A673 (cell line): ENCODE measurements at regions not wholly inside any gene's neighbourhood (a gene's known extent, or its start where the extent isn't known, plus 50 kb on each side); places are given as distances from the start of the nearest gene placed in this dataset.

ENCODE experiments used
- EZH2 ChIP-seq: fragments of 200-600 bp; sonication (generic); IDR thresholded peaks from 2 replicates; pipeline ENCODE4 v1.6.1; 2017; ENCODE audit warnings: borderline replicate concordance, low read depth, mild to moderate bottlenecking, mixed read lengths, antibody characterized with exemption, low read length; ENCODE audit not compliant: poor library complexity, severe bottlenecking
- TF ChIP-seq, protein P1 (sequence below): fragments of 300-800, 200-600 bp; sonication (generic); conservative IDR thresholded peaks from 2 replicates; pipeline ENCODE4 v1.5.1; 2017; ENCODE audit warnings: low read depth, mild to moderate bottlenecking, antibody characterized with exemption, low read length, moderate library complexity, mixed read lengths

DNA sequence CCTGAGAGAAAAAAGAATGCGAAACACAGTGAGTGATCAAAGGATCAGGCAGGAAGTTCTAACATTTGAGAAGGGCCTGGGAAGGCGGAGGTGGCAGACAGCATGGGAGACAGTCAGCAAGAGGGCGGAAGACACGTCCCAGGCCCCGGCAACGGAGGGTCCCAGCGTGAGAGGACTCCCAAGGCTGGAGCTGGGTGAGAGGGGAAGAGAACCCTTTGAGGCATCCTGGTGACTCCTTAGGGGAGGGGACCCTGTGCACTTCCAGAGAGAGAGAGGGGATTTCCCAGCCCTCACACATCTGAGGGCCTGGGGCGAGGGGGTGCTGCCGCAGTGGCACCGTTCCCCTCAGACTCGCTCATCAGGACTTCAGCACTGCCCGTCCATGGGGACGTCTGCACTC, 133.4 kb downstream of the RTP5 start:
- no peak for TF ChIP-seq EZH2
- TF ChIP-seq, protein P1, sequence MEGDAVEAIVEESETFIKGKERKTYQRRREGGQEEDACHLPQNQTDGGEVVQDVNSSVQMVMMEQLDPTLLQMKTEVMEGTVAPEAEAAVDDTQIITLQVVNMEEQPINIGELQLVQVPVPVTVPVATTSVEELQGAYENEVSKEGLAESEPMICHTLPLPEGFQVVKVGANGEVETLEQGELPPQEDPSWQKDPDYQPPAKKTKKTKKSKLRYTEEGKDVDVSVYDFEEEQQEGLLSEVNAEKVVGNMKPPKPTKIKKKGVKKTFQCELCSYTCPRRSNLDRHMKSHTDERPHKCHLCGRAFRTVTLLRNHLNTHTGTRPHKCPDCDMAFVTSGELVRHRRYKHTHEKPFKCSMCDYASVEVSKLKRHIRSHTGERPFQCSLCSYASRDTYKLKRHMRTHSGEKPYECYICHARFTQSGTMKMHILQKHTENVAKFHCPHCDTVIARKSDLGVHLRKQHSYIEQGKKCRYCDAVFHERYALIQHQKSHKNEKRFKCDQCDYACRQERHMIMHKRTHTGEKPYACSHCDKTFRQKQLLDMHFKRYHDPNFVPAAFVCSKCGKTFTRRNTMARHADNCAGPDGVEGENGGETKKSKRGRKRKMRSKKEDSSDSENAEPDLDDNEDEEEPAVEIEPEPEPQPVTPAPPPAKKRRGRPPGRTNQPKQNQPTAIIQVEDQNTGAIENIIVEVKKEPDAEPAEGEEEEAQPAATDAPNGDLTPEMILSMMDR, result no peak
